ENCODE measurements at regions not wholly inside any gene's neighbourhood (a gene's known extent, or its start where the extent isn't known, plus 50 kb on each side); places are given as distances from the start of the nearest gene placed in this dataset.

GRCh38 chr12:131353376-131353775 lies 357.5 kb upstream of the SFSWAP start:
- no peak overlapping the region for H3K4me3 ChIP-seq
- intact Hi-C loops (cut with DNase I) = no loop called here
- H3K36me3 ChIP-seq = no peaks in the 10 kb centered on the region
- no peak for TF ChIP-seq CTCF (IDR thresholded peaks at IDR 0.05)
- no peaks in the 10 kb centered on the region for H3K9me3 ChIP-seq
- no peaks in the 10 kb centered on the region for H3K4me1 ChIP-seq
- peak in 1 of 2 donors; percentile 24 for DNase-seq (ENCODE audit: low spot score in 2 of 2)
- H3K27me3 ChIP-seq = no peaks in the 10 kb centered on the region
- H3K27ac ChIP-seq = no peak overlapping the region

GRCh38 chr12:131353826-131354225 lies 357.1 kb upstream of the SFSWAP start:
- intact Hi-C loops (cut with DNase I) = no loop called here
- DNase-seq (ENCODE audit: low spot score in 2 of 2) = peak in 1 of 2 donors; percentile 35
- no peaks in the 10 kb centered on the region for H3K9me3 ChIP-seq
- TF ChIP-seq CTCF (IDR thresholded peaks at IDR 0.05) = no peak
- H3K4me1 ChIP-seq = no peaks in the 10 kb centered on the region
- H3K36me3 ChIP-seq = no peaks in the 10 kb centered on the region
- no peak overlapping the region for H3K27ac ChIP-seq
- H3K27me3 ChIP-seq = no peaks in the 10 kb centered on the region
- H3K4me3 ChIP-seq = no peak overlapping the region

- TF ChIP-seq CTCF (IDR thresholded peaks at IDR 0.05) = no peak
- H3K27ac ChIP-seq = no peak overlapping the region
Observed at GRCh38 chr12:131355361-131356245, 355.3 kb upstream of the SFSWAP start.

GRCh38 chr12:131356485-131357184 lies 354.3 kb upstream of the SFSWAP start:
- peak in 1 of 2 donors; percentile 15 for DNase-seq (ENCODE audit: low spot score in 2 of 2)
- Histone ChIP-seq H3K27ac (no peak overlapping the region), H3K27me3 (no peaks in the 10 kb centered on the region), H3K4me3 (no peak overlapping the region), H3K9me3 (no peaks in the 10 kb centered on the region), H3K36me3 (no peaks in the 10 kb centered on the region), H3K4me1 (no peaks in the 10 kb centered on the region)
- no peak for TF ChIP-seq CTCF (IDR thresholded peaks at IDR 0.05)
- intact Hi-C loops (cut with DNase I) = no loop called here

More at GRCh38 chr12:131355361-131356245, 355.3 kb upstream of the SFSWAP start:
- Histone ChIP-seq H3K27me3 (no peaks in the 10 kb centered on the region), H3K4me1 (no peaks in the 10 kb centered on the region), H3K36me3 (no peaks in the 10 kb centered on the region), H3K4me3 (no peak overlapping the region), H3K9me3 (no peaks in the 10 kb centered on the region)
- intact Hi-C loops (cut with DNase I) = no loop called here
- DNase-seq (ENCODE audit: low spot score in 2 of 2) = peak in 1 of 2 donors; percentile 57

- intact Hi-C loops (cut with DNase I) = no loop called here
- H3K9me3 ChIP-seq = no peaks in the 10 kb centered on the region
- TF ChIP-seq CTCF (IDR thresholded peaks at IDR 0.05) = no peak
Observed at GRCh38 chr12:131357185-131357747, 353.6 kb upstream of the SFSWAP start.

More at GRCh38 chr12:131357185-131357747, 353.6 kb upstream of the SFSWAP start:
- Histone ChIP-seq H3K4me3 (no peak overlapping the region), H3K4me1 (no peaks in the 10 kb centered on the region), H3K27ac (no peak overlapping the region), H3K36me3 (no peaks in the 10 kb centered on the region), H3K27me3 (no peaks in the 10 kb centered on the region)
- DNase-seq (ENCODE audit: low spot score in 2 of 2) = peak in 1 of 2 donors; percentile 42

Measured in ascending aorta (tissue), 2 donors.